SK-MEL-5 (cell line): ENCODE measurements at regions not wholly inside any gene's neighbourhood (a gene's known extent, or its start where the extent isn't known, plus 50 kb on each side); places are given as distances from the start of the nearest gene placed in this dataset.
"Not testable (repeated sequence)": the region's sequence is repeated elsewhere in the genome, so short reads cannot be mapped to it uniquely, and the experiment has no call there.

Source experiments
- DNase-seq: peaks from one replicate; pipeline ENCODE4 v3.0.0-alpha.2; 2016; ENCODE audit warnings: low read depth, low spot score
- in situ Hi-C: cut with HindIII; loops from 2 replicates; pipeline ENCODE4 v1.10.0; 2016; ENCODE audit warnings: low sequenced_read_pairs, high pct_unique_total_duplicates, low pct_unique_long_range_greater_than_20kb

GRCh38 chr9:108026718-108027117, 537.1 kb upstream of the KLF4 start:
- DNase-seq, in situ Hi-C loops: not testable (repeated sequence)

- in situ Hi-C loops, result no loop called here
- no peak for DNase-seq
Observed at GRCh38 chr9:108024604-108025003, 535.0 kb upstream of the KLF4 start.

DNA sequence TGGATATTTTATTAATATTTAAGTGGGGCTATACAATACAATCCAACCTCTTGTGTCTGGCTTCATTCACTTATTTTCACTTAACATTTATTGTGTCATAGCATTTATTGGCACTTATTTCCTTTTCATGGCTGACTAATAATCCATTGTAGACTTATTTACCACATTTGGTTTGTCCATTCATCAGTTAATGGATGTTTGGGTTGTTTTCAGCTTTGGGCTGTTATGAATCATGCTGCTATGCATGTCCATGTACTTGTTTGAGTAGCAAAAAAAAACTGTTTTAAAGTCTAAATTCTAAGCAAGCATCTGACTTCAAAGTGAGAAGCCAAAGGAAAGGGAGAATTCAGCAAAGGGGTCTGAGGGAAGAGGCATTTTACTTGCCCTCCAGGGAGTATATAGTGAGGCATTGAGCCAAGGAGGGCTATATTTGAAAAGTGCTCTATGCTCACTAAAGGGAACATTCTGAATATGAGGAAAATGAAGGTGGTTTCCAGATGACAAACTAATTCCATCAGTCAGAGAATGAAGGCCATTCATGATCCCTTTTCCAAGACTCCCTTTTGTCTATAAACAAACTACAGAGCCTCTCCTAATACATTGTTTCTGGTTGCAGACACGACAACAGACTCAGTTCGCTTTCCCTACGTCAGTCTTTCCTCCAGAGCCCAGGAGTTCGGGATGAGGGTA, 532.8 kb upstream of the KLF4 start:
- no peak for DNase-seq
- in situ Hi-C loops, result no loop called here

DNA sequence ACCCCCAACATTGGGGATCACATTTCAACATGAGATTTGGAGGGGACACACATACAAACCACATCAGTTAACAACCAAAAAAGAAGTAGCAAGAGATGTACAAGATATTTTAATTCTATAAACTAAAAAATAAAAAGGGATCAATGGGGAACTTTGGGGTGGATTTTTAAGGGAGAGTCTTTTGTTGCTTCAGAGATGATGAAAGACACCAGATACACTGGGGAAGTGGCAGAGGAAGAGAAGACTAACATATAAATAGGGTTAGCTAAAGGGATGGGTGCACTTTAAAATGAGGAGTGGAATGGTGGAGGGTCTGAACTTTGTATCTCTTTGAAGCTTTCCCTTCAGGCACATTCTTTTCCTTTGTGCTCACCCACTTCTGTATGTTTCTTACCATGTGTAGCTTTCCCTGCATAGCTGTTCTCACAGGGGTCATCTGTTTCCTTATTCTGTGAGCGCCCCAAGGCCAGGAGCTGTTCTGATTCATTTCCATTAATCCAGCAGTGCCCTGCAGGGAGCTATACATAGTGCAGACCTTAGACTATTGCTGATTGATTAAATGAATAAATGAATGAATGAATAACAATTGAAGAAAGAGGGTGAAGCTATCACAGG, 531.6 kb upstream of the KLF4 start:
- no peak for DNase-seq
- in situ Hi-C loops, result no loop called here

GRCh38 chr9:108019821-108020220, 530.3 kb upstream of the KLF4 start:
- in situ Hi-C loops, result no loop called here
- no peak for DNase-seq

- no peak for DNase-seq
- in situ Hi-C loops, result no loop called here
Observed at GRCh38 chr9:108017671-108018070, 528.1 kb upstream of the KLF4 start.

GRCh38 chr9:108016446-108016845, 526.9 kb upstream of the KLF4 start:
- no peak for DNase-seq
- in situ Hi-C loops, result no loop called here

- in situ Hi-C loops, result no loop called here
- no peak for DNase-seq
Observed at GRCh38 chr9:108015690-108016089, 526.1 kb upstream of the KLF4 start.

- in situ Hi-C loops, result no loop called here
- no peak for DNase-seq
Observed at GRCh38 chr9:108014353-108014752, 524.8 kb upstream of the KLF4 start.

- DNase-seq, result no peak
- in situ Hi-C loops, result no loop called here
Observed at GRCh38 chr9:108012886-108013665, 523.5 kb upstream of the KLF4 start.

GRCh38 chr9:108012405-108012804, 522.8 kb upstream of the KLF4 start:
- in situ Hi-C loops, result no loop called here
- DNase-seq, result no peak

DNA sequence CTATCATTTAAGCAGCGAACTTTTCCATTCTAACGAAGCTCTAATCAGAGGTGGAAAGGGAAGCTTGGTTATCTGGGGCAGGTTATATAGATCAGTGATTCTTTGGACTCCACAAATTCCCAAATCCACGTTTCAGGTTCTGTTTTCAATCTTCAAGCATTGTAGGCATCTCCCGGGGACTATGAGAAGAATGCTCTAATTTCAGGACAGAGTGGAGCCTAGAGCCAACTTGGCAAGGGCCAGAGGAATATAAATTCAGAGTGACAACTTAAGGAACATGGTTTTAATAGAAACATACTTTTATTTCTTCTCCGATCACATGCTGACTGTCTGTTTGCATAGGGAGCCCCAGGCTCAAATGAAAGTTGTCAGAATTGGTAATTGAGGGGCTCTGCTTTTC, 514.0 kb upstream of the KLF4 start:
- in situ Hi-C loops, result no loop called here

DNA sequence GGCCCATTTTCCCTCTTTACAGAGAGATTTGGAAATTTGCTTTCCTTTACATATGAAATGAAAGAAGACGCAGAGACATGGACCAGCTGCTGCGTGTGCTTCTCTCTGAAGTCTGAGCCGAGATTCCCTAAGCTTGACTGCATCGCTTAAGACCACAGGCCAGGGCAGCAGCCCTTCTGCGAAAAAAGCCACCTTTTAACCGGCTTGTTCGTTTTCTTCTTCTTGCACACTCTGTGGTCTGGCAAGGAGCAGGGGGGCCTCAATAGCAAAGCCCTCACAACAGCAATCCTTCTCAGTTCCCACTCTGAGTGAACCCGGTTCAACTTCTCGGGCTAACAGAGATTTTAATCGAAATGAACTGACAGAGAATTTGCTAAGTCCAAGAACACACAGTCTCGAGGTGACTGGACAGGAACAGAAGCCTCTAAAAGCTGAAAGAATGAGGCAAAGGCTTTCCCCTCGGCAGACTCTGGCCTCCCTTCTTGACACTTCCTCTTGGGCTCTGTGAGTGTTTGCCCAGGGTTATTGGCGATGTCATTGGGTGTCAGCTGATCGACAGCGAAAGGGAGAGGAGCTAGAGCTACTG, 512.9 kb upstream of the KLF4 start:
- in situ Hi-C loops, result no loop called here
- DNase-seq, result no peak

More for the DNA sequence above, 514.0 kb upstream of the KLF4 start:
- DNase-seq, result no peak

DNA sequence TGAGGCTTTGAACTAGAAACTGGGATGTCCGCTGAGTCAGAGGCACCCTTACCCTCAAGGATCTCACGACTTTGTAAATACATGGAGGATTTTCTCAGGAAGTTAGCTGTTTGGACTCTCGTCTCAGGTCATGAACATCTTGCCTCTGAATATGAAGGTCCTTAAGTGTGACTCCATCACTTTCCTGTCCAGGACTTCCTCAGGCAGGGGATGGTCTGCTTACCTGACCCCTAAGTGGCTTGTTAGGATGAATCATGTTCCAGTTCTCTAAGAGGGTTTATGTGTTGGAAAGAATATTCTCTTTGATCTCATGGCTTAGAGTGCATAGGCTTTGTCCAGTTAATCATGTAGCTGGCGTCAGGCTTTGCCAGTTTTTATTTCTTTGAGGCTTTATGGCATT, 511.7 kb upstream of the KLF4 start:
- in situ Hi-C loops, result no loop called here
- DNase-seq, result no peak

DNA sequence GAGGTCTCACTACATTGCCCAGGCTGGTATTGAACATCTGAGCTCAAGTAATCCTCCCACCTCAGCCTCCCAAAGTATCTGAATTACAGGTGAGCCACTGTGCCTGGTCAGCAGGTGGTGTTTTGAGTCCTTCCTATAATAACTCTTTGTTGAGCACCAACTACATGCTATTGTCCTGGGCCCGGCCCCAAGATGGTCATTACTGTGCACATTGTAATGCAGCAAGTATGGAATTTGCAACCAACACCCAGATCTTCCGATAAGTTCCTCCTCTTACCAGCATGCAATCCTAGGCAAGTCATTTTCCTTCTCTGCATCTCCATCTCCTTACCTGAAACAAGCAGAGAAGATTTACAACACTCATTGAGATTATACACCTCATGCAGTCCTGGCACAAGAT, 510.3 kb upstream of the KLF4 start:
- in situ Hi-C loops, result no loop called here
- no peak for DNase-seq

GRCh38 chr9:107999011-107999410, 509.4 kb upstream of the KLF4 start:
- no peak for DNase-seq

GRCh38 chr9:107994648-107995047, 505.1 kb upstream of the KLF4 start:
- no peak for DNase-seq
- in situ Hi-C loops, result no loop called here

More at GRCh38 chr9:107999011-107999410, 509.4 kb upstream of the KLF4 start:
- in situ Hi-C loops, result no loop called here

DNA sequence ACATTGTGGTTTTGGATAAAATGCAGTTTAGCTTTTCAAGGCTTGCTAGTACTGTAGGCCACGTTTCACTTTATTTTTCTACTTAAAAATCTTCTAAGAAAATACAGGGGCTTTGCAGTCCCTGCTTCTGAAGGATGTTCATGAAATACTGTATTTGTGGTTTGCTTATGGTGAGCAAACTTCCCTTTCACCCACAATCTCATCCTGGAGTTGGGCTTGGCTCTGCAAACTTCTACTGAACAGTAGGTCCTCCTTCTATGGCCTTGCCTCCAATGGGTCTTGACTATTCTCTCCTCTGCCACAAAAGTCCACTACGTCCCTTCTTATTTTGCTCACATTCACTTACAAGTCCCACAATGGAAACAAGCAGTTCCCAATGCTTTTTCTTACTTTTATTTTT, 502.7 kb upstream of the KLF4 start:
- in situ Hi-C loops, result no loop called here

More for the DNA sequence above, 502.7 kb upstream of the KLF4 start:
- DNase-seq, result no peak
